Fibroblast of pulmonary artery (primary cell): ENCODE measurements at regions not wholly inside any gene's neighbourhood (a gene's known extent, or its start where the extent isn't known, plus 50 kb on each side); places are given as distances from the start of the nearest gene placed in this dataset.
A peak's percentile ranks its signal among the peaks of the same experiment; 100 is the strongest.

ENCODE experiments used
- DNase-seq: peaks from one replicate; pipeline ENCODE4 v3.0.0-alpha.2; 2010; ENCODE audit warnings: low read depth
- H3K4me3 ChIP-seq: replicated peaks from 2 replicates; pipeline ENCODE4 v1.5.1; 2011; ENCODE audit warnings: low read depth, mild to moderate bottlenecking, control low read depth, low read length, moderate library complexity
- TF ChIP-seq, protein P1 (sequence below): IDR thresholded peaks from 2 replicates; pipeline ENCODE4 v1.5.1; 2011; ENCODE audit warnings: mild to moderate bottlenecking, control low read depth, low read length, inconsistent platforms; ENCODE audit errors: missing control alignments

DNA sequence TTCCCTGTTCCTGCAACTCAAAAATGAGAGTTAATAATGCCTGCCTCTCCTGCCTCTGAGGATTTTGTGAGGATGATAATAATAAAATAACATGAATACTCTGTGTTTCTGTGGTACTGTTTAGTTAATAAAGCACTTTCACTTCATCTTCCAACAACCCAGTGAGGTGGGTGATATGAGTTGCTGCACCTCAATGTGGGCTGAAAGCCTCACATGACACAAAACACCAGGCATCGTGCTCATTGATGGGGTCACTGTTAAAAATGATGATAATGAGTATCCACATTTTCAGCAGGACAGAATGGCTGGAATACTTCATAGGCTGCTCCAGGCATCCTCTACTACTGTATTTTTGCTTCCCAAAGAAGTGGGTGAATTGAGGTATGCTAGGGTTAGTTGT, 222.8 kb upstream of the NRP1 start:
- TF ChIP-seq, protein P1, sequence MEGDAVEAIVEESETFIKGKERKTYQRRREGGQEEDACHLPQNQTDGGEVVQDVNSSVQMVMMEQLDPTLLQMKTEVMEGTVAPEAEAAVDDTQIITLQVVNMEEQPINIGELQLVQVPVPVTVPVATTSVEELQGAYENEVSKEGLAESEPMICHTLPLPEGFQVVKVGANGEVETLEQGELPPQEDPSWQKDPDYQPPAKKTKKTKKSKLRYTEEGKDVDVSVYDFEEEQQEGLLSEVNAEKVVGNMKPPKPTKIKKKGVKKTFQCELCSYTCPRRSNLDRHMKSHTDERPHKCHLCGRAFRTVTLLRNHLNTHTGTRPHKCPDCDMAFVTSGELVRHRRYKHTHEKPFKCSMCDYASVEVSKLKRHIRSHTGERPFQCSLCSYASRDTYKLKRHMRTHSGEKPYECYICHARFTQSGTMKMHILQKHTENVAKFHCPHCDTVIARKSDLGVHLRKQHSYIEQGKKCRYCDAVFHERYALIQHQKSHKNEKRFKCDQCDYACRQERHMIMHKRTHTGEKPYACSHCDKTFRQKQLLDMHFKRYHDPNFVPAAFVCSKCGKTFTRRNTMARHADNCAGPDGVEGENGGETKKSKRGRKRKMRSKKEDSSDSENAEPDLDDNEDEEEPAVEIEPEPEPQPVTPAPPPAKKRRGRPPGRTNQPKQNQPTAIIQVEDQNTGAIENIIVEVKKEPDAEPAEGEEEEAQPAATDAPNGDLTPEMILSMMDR: no peak
- DNase-seq: no peak
- no peak overlapping the region for H3K4me3 ChIP-seq

DNA sequence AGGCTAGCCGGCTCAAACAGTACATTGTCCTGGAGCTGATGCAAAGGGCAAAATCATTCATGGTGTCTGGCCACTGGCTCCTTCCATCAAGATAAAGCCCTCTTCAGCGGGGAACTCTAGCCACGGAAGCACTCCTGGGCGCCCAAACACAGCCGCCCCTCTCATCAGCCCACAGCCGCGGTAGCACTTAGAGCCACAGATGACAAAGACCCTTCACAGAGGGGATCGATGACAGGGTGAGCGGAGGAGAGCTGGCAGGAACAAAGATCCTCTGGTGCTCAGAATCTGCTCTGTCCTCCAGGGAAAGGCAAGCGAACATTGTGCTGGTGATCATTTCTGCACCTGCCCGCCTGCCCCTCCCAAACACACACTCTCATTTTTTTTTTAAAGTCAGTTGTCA, 222.2 kb upstream of the NRP1 start:
- no peak for DNase-seq
- H3K4me3 ChIP-seq: no peak overlapping the region
- TF ChIP-seq, protein P1: no peak

DNA sequence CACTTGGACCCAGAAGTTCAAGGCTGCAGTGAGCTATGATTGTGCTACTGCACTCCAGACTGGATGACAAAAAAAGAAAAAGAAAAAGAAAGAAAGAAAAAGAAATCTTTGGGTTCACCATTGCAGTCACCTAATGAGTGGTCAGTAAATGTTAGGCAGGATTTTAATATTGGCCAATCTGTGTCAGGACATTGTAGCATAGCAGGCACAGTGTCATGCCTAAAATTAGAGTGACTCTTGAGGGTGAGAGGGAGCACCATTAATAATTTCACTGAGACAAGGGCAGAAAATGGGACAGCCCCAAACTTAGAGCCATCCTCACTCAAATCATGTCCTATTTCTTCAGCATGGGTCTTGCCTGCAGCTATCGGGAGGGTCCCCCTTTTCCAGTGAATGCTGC, 221.6 kb upstream of the NRP1 start:
- TF ChIP-seq, protein P1: no peak
- no peak for DNase-seq
- H3K4me3 ChIP-seq: no peak overlapping the region

DNA sequence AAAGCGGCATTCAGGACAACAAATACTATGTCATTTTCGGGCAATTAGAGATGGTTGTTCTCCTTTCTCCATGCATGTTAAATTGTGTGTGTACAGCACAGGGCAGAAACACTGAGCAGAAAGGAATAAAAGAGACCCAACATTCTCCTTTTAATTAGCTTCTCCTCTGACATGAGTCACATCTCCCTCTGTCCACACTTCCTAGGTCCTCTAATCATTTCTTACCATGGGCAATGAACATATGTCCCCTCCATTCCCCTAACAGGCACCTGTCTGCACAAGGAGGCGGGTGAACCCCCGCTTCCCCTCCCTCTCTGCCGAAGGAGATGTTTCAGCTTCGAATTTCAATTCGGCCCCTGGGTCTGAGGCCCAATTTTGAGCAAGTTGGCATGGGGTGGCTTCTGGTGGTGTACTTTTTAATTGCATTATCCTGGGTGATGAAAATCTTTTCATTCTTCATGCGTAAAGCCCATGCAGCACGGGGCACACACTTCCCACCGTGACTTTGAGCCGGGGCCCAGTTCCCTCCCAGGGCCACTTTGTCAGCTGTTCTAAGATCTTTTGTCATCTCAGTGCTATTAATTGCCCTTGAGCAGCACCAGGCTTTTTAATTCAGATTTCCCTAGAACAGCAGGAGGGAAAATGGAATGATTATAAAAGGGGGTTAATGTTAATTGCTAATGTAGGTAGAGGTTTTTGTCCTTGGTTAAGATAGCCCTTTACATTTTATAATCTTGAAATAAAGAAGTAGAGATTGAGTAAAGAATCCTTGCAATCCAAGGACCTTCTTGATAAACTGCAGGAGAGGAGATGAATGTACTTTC, 219.5 kb upstream of the NRP1 start:
- no peak for DNase-seq
- TF ChIP-seq, protein P1: no peak
- H3K4me3 ChIP-seq: no peak overlapping the region

DNA sequence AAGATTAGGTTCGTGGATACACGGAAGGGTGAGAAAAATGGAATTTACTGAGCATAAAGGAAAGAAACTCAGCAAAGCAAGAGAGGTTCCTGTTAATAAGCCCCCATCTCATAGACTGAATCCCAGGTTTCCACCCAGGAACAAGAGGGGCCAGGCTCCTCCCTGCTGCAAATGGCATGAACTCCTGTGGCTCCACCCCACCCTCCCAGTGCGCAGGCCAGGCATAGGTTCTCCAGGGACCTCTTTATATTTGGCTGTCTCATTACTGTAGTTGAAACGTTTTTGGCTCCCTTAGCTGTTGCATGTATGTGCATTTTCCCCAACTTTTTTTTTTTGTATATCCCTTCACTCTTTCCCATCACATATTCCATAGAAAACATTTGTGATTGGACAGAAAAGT, 217.8 kb upstream of the NRP1 start:
- DNase-seq: no peak
- TF ChIP-seq, protein P1: no peak
- H3K4me3 ChIP-seq: no peak overlapping the region

DNA sequence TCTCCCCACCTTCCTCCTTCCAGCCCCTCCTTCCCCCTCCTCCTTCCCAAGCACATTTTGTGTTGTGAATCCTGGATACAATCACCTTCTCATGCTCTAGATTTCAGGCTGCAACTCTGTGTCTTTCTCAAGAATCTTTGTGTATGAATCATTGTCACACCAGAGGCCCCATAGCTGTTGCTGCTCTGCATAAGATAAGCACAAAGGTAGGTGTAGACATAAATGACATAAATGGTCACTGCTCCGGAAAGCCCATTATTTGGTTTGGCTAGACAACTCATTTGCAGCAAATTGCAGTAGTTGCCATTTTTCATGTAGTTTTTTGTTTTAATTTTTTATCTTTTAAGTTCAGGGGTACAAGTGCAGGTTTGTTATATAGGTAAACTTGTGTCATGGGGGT, 216.3 kb upstream of the NRP1 start:
- TF ChIP-seq, protein P1: no peak
- no peak overlapping the region for H3K4me3 ChIP-seq
- DNase-seq: peak; percentile 28

DNA sequence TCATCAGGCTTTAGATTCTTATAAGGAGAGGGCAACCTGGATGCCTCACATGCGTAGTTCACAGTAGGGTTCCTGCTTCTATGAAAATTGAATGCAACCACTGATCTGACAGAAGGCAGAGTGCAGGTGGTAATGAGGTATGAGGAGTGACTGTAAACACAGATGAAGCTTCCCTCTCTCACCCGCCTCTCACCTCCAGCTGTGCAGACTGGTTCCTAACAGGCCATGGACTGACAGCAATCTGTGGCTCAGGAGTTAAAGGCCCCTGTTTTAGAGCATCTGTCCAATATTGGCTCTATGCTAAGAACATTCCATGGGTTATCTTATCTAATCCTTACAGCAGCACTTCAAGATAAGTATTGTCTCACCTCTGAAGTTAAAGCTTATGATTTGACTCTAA, 213.5 kb upstream of the NRP1 start:
- no peak for DNase-seq
- H3K4me3 ChIP-seq: no peak overlapping the region
- TF ChIP-seq, protein P1: no peak
